NCI-H2196 (cell line): ENCODE measurements at regions not wholly inside any gene's neighbourhood (a gene's known extent, or its start where the extent isn't known, plus 50 kb on each side); places are given as distances from the start of the nearest gene placed in this dataset.
A peak's percentile ranks its signal among the peaks of the same experiment; 100 is the strongest.

ENCODE experiments used
- DNase-seq: peaks from one replicate; lab custom pipeline; 2025; ENCODE audit not compliant: unreplicated experiment; lab: John Stamatoyannopoulos, UW

DNA sequence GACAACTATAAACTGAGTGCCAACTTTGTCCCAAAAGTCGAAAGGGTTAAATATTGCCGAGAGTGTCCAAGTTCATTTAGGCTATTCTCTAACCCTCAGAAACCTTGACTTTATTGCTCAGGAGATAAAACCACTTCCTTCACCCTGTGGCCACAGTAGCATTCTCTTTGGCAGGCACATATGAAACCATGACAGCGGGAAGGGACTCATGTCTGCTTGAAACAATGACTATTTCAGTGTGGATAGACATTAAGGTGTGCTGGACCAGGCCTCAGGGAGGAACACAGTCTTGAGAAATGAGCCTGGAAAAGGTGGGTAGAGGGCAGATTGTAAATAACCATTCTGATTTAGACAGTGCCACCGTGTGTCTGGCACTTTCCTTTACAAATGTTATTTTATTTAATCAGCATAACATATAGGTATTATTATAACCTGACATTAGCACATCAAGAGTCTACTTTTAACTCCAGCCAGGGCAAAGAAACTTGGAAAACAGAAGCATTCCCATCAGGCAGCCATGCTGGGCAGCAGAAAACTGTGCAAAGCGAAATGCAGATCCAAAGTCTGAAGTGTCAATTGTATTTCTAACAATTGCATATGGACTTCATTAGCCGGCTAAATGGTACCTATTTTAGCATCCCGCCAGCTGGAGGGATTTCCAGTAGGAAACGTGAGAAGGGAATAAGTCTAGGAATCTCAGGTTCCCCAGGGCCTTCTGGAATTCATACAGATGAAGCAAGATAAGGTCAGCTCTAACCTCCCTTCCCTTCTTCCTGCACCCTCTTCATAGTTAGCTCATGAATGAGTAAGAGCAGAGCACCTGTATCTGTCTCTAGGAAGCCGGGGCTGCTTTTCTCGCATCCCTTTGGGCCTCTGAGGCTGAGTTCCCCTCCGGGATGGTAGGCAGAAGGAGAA is 212.8 kb upstream of the ELAC2 start:
- no peak for DNase-seq

DNA sequence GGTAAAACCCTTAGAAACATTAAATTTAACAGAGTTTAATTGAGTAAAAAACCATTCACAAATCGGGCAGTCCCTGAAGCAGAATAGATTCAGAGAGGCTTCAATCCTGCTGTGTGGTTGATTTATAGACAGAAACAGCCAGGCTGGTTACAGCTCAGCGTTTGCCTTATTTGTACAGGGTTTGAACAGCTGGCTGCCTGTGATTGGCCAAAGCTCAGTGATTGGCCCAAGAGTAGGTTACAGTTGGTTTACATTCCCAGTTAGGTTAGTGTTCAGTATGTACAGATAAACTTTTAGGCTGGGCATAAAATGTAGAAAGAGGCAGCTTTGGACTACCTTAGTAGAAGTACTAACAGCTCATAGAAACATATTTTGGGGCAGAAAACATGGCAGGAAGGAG is 210.4 kb upstream of the ELAC2 start:
- no peak for DNase-seq

DNA sequence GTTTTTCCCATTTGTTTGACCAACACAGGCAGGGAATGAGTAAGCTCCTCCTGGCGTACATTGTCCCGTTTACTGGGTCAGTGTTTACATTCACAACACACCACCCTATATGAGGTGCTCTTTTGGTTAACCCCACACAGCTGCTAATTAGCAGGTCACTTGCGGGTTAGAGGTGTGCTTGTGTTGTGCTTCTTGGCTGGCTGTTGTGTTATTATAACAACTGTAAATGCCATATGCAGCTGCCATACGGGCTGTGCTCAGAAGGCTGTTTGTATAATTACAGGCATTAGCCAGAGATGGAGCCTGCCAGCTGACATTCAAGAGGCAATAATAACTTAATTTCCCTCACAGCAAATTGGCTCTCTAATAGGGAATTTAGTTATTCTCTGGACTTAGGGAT is 205.1 kb upstream of the ELAC2 start:
- DNase-seq, result no peak

DNA sequence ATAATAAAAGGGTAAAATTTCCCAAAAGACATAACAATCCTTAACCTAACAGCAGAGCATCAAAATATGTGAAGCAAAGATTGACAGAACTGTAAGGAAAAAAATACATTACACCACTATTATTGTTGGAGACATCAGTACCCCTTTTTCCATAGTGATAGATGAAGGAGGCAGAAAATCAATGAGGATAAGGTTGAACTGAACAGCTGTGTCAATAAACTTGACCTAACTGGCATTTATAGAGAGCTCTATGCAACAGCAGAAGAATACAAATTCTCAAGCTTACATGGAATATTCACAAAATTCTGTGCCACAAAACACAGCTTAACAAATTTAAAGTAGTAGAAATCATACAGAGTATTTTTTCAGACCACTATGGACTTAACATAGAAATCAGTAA is 195.0 kb upstream of the ELAC2 start:
- DNase-seq, result no peak

DNA sequence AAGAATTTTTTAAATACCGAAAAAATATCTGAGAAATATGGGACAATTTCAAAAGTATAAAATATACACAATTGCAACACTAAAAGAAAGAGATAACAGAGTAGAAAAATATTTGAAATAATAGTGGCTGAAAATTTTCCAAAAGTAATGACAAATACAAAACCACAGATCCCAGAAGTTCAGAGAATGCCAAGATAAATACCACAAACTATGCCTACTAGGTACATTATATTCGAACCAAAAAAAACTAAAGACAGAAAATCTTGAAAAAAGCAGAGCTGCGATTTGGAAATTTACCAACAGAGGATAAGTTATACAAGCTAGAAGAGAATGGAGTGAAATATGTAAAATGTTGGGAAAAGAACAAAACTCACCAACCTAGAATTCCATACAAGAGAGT is 191.3 kb upstream of the ELAC2 start:
- DNase-seq, result no peak

DNA sequence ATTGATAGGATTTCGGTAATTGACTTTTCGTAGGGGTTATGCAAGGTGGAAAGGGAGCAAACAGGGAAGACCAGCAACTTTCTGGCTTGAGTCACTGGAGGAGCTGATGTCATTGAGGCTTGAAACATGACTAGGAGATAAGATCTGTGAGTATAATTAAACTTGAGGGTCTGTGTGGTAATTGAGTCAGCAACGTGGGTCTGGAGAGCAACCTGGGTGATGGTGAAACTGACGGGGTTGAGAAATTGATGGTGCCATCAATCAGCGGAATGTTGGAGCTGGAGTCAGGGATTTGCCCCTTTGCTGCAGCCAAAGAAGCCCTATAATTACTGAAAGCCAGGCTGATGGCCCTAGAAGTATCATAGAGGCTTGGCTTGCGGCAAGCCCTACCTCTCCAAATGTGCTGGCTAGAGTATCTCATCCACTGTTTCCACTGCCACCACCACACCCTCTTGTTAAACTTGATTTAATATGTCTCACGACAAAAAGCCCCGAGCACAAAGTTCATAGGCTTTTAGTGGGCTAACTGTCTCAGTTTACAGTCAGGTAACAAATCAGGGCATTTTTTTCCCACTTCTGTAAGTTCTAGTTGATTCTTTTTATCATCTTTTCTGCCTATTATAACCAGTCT is 186.9 kb upstream of the ELAC2 start:
- DNase-seq, result no peak

DNA sequence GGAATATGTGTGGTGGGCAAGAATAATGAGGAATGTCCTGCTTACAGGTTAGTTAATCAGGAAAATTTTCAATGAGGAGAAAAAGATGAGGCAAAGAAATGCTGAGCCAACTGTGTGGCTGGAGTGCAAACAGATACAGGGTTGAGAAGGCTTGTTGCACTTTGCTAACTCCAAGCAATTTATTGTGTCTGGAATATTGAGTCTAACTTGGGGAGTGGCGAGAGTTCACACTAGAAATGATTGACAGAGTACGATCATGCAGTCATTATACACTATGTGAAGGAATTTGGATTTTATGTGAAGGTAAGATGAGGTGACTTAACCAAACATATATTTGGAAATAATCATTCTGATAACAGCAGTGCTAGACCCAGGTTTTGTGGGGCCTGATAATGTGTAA is 185.0 kb upstream of the ELAC2 start:
- DNase-seq, result no peak

DNA sequence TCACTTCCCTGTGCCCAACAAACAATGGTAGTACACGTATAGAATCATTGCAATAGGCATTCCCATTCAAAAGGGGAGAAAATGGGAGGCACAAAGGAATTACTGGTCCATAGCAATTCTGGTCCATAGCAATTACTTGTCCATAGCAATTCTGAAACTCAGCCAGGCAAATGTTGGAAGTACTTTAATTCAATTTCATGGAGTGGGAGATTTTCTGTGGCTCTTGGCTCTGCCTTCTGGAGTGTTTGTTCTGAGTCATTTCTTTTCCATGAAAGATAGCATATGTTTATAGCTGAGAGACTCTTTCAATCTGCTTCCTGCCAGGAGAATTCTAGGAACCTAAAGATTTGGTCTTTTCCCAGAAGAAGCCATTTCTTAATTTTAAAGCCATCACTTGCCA is 182.8 kb upstream of the ELAC2 start:
- no peak for DNase-seq

DNA sequence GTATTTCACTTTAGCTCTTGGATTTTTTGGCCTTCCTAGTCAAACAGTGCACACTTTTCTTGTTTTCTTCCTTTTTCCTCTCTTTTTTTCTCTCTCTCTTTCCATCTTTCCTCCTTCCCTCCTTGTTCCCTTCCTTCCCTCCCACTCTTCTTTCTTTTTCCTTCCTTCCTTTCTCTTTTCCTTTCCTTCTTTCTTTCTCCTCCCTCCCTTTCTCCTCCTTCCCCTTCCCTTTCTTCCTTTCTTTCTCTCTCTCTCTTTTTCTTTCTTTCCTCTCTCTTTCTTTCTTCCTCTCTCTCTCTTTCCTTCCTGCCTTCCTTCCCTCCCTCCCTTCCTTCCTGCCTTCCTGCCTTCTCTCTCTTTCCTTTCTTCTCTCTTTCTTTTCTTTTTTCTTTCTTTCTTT is 181.6 kb upstream of the ELAC2 start:
- DNase-seq, result no peak

DNA sequence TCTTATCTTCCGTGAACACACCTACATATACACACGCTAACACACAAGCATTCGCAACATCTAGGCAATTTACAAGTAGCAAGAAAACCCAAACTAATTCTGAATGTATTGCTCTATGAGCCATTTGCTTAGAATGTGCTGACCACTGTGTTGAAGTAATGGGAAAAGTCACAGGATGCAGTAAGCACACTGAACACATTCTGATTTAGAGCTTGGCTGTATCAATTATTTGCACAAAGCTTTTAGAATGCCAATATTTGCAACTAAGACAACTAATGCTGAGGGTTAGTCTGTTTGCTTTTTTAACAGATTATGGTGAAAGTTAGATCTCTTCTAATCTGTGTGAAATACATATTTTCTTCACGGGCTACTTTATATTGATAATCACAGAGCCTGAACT is 179.8 kb upstream of the ELAC2 start:
- no peak for DNase-seq

DNA sequence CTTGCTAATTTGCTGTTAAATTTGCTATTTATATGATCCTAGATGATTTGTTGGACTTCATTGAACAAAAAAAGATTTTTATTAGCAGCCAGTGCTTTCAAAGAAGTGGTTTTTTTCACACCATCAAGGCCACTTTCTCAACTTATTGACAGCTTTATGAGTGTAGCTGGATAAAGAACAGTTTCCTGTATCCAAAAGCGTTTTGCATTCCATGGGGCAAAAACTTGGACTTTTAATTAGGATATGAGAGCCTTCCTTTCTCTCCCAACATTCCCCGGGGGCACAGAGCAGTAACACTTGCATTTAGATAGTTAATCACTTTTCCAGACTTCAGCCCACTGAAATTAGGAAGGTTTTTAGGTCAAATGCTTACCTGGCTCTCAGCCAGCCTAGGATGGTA is 177.1 kb upstream of the ELAC2 start:
- DNase-seq, result no peak

DNA sequence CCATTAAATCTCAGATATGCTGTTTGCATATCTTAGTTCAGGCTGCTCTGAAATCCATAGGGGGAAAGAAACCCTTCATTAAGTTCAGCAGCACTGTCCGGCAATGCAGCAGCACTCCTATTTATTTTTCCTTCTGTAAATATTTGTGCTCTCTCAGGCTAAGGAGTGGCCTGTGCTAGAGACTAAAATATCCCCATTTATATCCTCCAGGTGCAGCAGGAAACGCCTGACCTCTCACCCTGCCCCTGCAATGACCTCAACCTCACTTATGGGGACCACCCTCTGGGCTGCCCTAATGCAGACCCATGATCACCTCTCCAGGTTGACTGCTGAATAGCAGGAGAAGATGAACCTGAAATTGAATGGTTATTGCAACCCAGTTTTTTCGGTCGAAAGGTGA is 165.0 kb upstream of the ELAC2 start:
- peak; percentile 10 for DNase-seq

DNA sequence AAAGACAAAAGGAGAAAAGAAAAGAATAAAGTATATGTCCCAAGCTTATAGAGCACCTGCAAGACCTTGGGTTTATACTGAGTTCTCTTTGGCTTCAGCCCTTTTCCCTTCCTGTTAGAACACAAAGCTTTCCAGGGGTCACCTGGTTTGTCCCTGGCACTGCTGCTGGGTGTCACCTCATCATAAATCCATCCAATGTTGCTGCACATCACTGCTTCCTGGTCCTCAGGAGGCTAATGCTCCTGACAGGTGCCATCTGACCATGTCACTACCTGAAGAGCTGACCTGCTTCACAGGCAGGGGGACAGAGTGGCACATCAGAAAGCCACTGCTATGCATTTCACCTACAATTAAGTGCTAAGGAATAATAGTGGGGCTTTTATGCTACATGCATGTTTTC is 164.6 kb upstream of the ELAC2 start:
- peak; percentile 1 for DNase-seq

DNA sequence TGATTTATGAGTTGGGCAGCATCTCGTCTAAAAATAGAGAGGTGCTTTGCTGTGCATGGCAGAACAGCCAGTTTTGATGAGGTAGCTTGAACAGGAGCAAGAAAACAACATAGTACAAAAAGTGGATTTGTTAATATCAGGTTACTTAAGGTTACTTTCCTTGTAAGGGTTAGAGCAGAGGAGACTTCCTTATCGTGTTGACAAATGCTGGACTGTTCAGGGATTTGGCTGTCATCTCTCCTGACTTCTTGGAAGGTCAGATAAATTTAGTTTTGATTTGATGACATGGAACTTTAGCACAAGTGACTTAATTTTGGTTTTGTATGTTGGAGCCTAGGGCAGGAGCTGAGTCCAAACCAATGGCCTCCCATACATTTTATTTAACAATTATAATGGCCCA is 163.9 kb upstream of the ELAC2 start:
- no peak for DNase-seq

DNA sequence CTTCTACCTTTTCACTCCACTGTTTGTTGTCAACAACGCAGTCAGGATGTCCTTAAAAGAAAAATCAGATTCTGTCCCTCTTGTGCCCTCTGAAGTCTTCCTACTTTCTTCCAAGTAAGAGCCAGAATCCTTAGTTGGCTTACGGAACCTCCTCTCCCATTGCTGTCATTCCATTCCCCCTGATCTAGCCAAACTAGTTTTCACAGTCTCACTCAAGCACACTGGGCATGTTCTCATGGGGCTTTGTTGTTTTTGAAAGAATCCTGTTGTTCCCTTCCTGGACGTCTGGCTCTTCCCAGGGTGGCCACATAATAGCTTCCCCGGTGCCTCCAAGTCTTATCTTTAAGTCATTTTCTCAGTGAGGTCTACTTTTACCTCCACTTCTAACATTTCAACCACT is 158.6 kb upstream of the ELAC2 start:
- DNase-seq, result no peak

DNA sequence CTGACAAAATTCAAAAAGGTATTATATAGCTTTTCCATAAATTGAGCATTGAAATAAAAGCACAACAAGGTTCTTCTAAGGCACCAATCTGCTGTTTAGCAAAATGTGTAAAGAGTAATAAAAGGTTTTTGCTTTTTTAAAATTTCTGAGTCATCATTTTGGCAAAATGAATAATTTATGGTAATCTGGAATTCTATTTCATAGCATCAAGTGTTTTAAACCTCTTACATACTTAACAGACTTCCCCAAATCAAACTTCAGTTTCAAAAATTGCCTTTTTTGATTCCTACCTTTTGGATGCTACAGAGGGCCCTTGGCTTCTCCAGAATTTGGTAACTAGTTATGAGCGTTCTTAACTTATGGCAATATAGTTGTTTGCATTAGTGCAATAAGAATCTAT is 154.0 kb upstream of the ELAC2 start:
- no peak for DNase-seq

DNA sequence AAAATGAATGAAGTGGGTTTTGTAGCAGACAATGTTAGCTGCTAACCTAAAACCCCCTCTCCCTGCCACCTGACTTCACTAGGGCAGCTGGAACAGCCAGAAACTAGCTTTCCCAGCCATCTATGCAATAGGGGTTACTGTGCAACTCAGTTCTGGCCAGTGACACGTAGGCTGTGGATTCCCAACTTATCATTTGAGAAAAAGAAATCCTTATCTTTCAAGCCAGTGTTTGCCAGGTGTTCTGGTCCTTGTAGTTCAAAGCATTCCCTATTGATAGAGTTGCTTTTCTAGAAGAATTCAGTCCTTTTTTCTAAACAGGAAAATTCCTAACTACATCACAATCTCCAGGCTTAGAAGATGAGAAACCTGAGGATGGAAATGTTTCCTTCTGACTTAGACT is 144.5 kb upstream of the ELAC2 start:
- no peak for DNase-seq

DNA sequence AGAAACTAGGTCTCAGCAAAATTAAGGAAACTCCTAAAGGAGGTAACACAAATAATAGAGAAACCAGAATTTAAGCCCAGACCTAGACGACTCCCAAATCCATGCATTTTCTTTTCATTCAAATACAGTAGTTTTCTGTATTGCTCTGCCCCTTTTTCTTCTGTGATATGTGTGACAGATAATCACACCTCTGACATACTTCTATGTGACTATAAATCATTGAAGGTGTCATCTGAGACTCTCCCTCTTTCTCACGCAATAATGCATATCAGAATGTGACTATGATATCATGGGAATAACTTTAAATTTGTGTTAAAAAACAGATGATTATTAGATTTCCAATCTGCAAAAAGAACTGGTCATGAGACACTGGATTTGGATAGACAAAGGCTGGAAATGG is 143.0 kb upstream of the ELAC2 start:
- no peak for DNase-seq

DNA sequence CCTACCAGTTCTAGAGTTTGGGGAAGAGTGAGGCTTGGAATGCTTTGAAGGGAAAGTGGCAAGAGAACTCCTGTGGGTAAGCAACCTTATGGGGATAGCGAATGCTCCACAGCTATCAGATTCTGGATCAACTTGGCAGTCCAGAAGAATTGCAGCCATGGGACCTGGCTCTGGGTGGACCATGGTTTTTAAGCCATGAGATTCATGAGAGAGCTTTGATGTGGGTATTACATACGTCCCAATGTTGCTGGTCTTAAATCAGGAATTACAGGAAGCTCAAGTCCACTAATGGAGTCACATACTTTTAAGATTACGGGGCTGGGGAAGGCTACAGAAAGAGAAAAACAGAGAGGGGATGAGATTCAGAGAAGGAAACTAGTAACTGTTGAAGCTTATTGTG is 142.5 kb upstream of the ELAC2 start:
- DNase-seq, result no peak

DNA sequence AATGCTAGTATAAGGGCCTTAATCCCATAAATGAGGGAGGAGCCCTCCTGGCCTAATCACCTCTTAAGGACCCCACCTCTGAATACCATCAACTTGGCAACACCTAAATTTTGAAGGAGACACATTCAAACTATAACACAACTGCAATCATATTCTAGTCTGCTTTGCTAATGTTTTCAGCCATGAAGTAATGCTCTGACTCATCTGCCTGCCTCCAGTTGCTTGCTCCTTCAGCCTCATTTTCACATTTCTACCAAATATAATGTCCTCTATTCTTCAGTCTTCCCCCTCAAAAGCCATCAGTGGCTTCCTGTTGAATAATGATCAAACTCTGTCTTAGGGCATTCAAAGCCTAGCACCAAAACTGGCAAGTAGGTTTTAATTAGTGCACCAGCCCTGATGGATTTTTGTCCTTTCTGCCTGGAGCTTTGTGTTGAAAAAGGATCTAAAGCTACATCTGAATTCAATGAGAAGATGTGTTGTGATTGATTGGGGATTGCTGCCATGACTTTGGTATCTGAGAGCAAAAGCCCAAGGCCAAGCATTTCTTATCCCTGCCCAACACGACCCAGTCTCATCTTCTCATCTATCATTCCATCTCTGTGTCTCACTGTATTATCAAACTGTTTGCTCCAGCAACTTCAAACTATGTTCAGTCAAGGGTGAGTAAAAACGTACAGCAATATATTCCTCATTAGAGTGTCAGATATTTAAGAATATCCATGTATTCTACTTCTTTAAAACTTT is 140.8 kb upstream of the ELAC2 start:
- DNase-seq, result no peak

DNA sequence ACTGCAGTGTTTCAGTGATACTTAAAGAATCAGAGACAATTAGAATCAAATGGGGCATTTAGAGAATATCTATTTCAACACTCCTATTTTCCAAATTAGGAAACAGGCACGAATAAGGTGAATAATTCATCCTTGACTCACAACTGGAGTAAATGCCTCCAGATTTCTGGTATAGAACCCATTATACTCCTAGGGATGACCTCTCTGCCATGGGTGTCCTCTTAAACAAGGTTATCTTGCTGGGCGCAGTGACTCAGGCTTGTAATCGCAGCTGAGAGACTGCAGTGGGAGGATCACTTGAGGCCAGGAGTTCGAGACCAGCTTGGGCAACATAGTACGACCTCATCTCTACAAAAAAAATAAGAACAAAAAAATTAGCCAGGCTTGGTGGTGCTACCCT is 139.8 kb upstream of the ELAC2 start:
- no peak for DNase-seq

DNA sequence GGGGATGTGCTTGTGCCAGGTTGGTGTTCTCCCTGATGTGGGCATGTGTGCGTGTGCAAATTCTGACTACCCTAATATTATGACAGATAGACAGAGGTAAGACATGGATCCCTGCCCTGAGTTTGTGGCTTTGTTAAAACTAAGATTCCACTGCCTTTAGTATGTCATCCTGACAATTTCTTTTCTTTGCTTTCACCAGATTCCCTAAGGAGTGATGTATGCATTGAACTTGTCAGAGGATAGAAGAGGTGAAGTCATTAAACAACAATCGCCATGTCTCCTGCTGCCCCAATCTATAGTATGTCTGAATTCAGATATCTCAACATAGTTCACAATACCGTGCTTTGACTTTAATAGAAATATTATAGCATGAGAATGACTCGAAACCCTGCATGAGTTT is 137.1 kb upstream of the ELAC2 start:
- DNase-seq, result no peak
